Erythroblast (primary cell): ENCODE measurements at regions not wholly inside any gene's neighbourhood (a gene's known extent, or its start where the extent isn't known, plus 50 kb on each side); places are given as distances from the start of the nearest gene placed in this dataset.

ENCODE experiments used
- GATA1 ChIP-seq: IDR thresholded peaks from 2 replicates; pipeline ENCODE4 v1.6.1; 2011; ENCODE audit warnings: low read depth, mild to moderate bottlenecking, control low read depth, low read length, moderate library complexity
- POLR2A ChIP-seq: IDR thresholded peaks from 2 replicates; pipeline ENCODE4 v1.6.1; 2011; ENCODE audit warnings: mild to moderate bottlenecking, low read length

- TF ChIP-seq POLR2A (no peak), GATA1 (no peak)
These were observed 709.4 kb downstream of the ZNF385D start for GRCh38 chr3:21041621-21042020.
